Liver (tissue), 8 donors: ENCODE measurements at regions not wholly inside any gene's neighbourhood (a gene's known extent, or its start where the extent isn't known, plus 50 kb on each side); places are given as distances from the start of the nearest gene placed in this dataset.

ENCODE experiments used
- DNase-seq: peaks from one replicate; pipeline ENCODE4 v3.0.0-alpha.2; 2017; ENCODE audit warnings: low spot score
- H3K27ac ChIP-seq, 2 donors: one replicate each; pipeline ENCODE4 v1.7.0; 2013; ENCODE audit warnings: inconsistent platforms in 2 of 2, low read length in 2 of 2, control low read depth in 1 of 2, low read depth in 1 of 2, mild to moderate bottlenecking in 1 of 2
- H3K27me3 ChIP-seq, 4 donors: one replicate each; pipeline versions ENCODE4 v1.6.1 to v1.7.0; 2013; ENCODE audit warnings: low read length in 3 of 4, inconsistent platforms in 1 of 4, mild to moderate bottlenecking in 1 of 4, moderate library complexity in 1 of 4; ENCODE audit not compliant: control insufficient read depth in 4 of 4, insufficient read depth in 4 of 4
- H3K36me3 ChIP-seq, 4 donors: one replicate each; pipeline versions ENCODE4 v1.6.1 to v1.7.0; 2013; ENCODE audit warnings: low read length in 3 of 4, mild to moderate bottlenecking in 3 of 4, low read depth in 1 of 4, moderate library complexity in 1 of 4; ENCODE audit not compliant: control insufficient read depth in 4 of 4, insufficient read depth in 3 of 4
- H3K4me1 ChIP-seq, 4 donors: one replicate each; pipeline versions ENCODE4 v1.6.1 to v1.7.0; 2013; ENCODE audit warnings: low read length in 3 of 4, mild to moderate bottlenecking in 3 of 4, moderate library complexity in 1 of 4; ENCODE audit not compliant: control insufficient read depth in 4 of 4, insufficient read depth in 4 of 4
- H3K4me3 ChIP-seq, 3 donors: one replicate each; pipeline versions ENCODE4 v1.6.1 to v1.7.0; 2013; ENCODE audit warnings: low read length in 3 of 3, control low read depth in 1 of 3, low read depth in 1 of 3, mild to moderate bottlenecking in 1 of 3
- H3K9ac ChIP-seq, 2 donors: one replicate each; pipeline ENCODE4 v1.7.0; 2013; ENCODE audit warnings: low read length in 2 of 2, mild to moderate bottlenecking in 2 of 2, moderate library complexity in 2 of 2, control low read depth in 1 of 2, low read depth in 1 of 2
- H3K9me3 ChIP-seq, 4 donors: one replicate each; pipeline versions ENCODE4 v1.6.1 to v1.7.0; 2013; ENCODE audit warnings: low read length in 3 of 4; ENCODE audit not compliant: control insufficient read depth in 4 of 4
- EGR1 ChIP-seq, 2 donors: IDR thresholded peaks; 2 replicates each; pipeline ENCODE4 v1.6.1; 2016 to 2018; ENCODE audit warnings: antibody characterized with exemption in 2 of 2, low read depth in 2 of 2
- FOXA1 ChIP-seq: IDR thresholded peaks from 2 replicates; pipeline ENCODE4 v1.6.1; 2016; ENCODE audit warnings: antibody characterized with exemption
- HNF4A ChIP-seq, 2 donors: conservative IDR thresholded peaks; 2 replicates each; pipeline ENCODE4 v1.6.1; 2016; ENCODE audit warnings: antibody characterized with exemption in 2 of 2, mild to moderate bottlenecking in 2 of 2
- JUND ChIP-seq, 2 donors: IDR thresholded peaks; 2 replicates each; pipeline ENCODE4 v1.6.1; 2016; ENCODE audit warnings: antibody characterized with exemption in 2 of 2
- MAX ChIP-seq: IDR thresholded peaks from 2 replicates; pipeline ENCODE4 v1.6.1; 2016; ENCODE audit warnings: antibody characterized with exemption
- NR2F2 ChIP-seq: IDR thresholded peaks from 2 replicates; pipeline ENCODE4 v1.6.1; 2016; ENCODE audit warnings: antibody characterized with exemption
- RAD21 ChIP-seq, 2 donors: IDR thresholded peaks; 2 replicates each; pipeline ENCODE4 v1.6.1; 2016; ENCODE audit warnings: antibody characterized with exemption in 2 of 2, mild to moderate bottlenecking in 2 of 2
- REST ChIP-seq: IDR thresholded peaks from 2 replicates; pipeline ENCODE4 v1.6.1; 2016; ENCODE audit warnings: antibody characterized with exemption, mild to moderate bottlenecking
- RXRA ChIP-seq, 2 donors: IDR thresholded peaks; 2 replicates each; pipeline ENCODE4 v1.6.1; 2017 to 2018; ENCODE audit warnings: antibody characterized with exemption in 2 of 2, mild to moderate bottlenecking in 1 of 2
- SP1 ChIP-seq: IDR thresholded peaks from 2 replicates; pipeline ENCODE4 v1.6.1; 2018; ENCODE audit warnings: antibody characterized with exemption, mild to moderate bottlenecking
- TAF1 ChIP-seq: conservative IDR thresholded peaks from 2 replicates; pipeline ENCODE4 v1.6.1; 2016; ENCODE audit warnings: antibody characterized with exemption, mild to moderate bottlenecking
- YY1 ChIP-seq: IDR thresholded peaks from 2 replicates; pipeline ENCODE4 v1.6.1; 2016; ENCODE audit warnings: antibody characterized with exemption, mild to moderate bottlenecking
- ZBTB33 ChIP-seq: IDR thresholded peaks from 2 replicates; pipeline ENCODE4 v1.6.1; 2016; ENCODE audit warnings: antibody characterized with exemption
- WGBS: extraction: QIAGEN DNeasy Blood & Tissue Kit; methylation state at CpG from one replicate; pipeline ENCODE4 v1.1.7; 2013; 5-methylcytosine and 5-hydroxymethylcytosine counted together
- TF ChIP-seq, protein P1 (sequence below): fragments of 150-350 bp; IDR thresholded peaks from 2 replicates; pipeline ENCODE4 v1.5.1; 2017; ENCODE audit warnings: improper control_type of control experiment, low read depth, low read length; ENCODE audit not compliant: missing input control
- TF ChIP-seq, protein P2 (sequence below): IDR thresholded peaks from 2 replicates; pipeline ENCODE4 v1.6.1; 2016; ENCODE audit warnings: antibody characterized with exemption
- donor health status: healthy.
- donor health status: healthy.
- donor health status: healthy.
- donor health status: healthy.
- donor health status: healthy.

DNA sequence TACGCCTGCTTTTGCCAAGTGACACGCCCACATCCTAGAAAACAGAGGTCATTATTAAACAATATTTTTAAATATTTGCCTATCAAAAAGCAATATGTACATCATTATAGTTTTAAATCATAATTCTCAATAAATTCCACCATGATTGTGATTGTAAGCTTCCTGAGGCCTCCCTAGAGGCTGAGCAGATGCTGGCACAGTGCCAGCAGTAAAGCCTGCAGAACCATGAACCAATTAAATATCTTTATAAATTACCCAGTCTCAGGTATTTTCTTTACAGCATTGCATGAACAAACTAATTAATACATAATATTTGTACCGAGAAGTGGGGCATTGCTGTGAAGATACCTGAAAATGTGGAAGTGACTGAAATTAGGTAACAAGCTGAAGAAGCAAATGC, 174.7 kb upstream of the TMEM196 start:
- Histone ChIP-seq H3K27me3 (no peaks in the 10 kb centered on the region), H3K9me3 (no peaks in the 10 kb centered on the region), H3K36me3 (no peaks in the 10 kb centered on the region), H3K9ac (no peak overlapping the region), H3K4me3 (no peak overlapping the region), H3K27ac (no peak overlapping the region), H3K4me1 (no peaks in the 10 kb centered on the region)
- 50% methylated on average over 3 of the region's 3 CpGs for WGBS
- TF ChIP-seq MAX (no peak), HNF4A (conservative IDR thresholded peaks at IDR 0.05) (no peak), RXRA (IDR thresholded peaks at IDR 0.05) (no peak), FOXA1 (no peak), RAD21 (IDR thresholded peaks at IDR 0.05) (no peak), SP1 (no peak), JUND (IDR thresholded peaks at IDR 0.05) (no peak), TAF1 (no peak), YY1 (no peak), EGR1 (IDR thresholded peaks at IDR 0.05; ENCODE audit: low read depth in 2 of 2) (no peak), REST (no peak), NR2F2 (no peak)
- TF ChIP-seq, protein P1, sequence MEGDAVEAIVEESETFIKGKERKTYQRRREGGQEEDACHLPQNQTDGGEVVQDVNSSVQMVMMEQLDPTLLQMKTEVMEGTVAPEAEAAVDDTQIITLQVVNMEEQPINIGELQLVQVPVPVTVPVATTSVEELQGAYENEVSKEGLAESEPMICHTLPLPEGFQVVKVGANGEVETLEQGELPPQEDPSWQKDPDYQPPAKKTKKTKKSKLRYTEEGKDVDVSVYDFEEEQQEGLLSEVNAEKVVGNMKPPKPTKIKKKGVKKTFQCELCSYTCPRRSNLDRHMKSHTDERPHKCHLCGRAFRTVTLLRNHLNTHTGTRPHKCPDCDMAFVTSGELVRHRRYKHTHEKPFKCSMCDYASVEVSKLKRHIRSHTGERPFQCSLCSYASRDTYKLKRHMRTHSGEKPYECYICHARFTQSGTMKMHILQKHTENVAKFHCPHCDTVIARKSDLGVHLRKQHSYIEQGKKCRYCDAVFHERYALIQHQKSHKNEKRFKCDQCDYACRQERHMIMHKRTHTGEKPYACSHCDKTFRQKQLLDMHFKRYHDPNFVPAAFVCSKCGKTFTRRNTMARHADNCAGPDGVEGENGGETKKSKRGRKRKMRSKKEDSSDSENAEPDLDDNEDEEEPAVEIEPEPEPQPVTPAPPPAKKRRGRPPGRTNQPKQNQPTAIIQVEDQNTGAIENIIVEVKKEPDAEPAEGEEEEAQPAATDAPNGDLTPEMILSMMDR: no peak
- TF ChIP-seq, protein P2, sequence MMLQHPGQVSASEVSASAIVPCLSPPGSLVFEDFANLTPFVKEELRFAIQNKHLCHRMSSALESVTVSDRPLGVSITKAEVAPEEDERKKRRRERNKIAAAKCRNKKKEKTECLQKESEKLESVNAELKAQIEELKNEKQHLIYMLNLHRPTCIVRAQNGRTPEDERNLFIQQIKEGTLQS: no peak
- DNase-seq: no peak

GRCh38 chr7:19944363-19945120, 171.1 kb upstream of the TMEM196 start:
- 65% methylated on average over 5 of the region's 5 CpGs for WGBS
- no peaks in the 10 kb centered on the region for H3K36me3 ChIP-seq
- no peak overlapping the region for H3K27ac ChIP-seq
- H3K4me3 ChIP-seq: no peak overlapping the region
- no peaks in the 10 kb centered on the region for H3K27me3 ChIP-seq
- TF ChIP-seq NR2F2 (no peak), YY1 (no peak), RXRA (IDR thresholded peaks at IDR 0.05) (no peak), FOXA1 (no peak), MAX (no peak), ZBTB33 (no peak), REST (no peak), HNF4A (conservative IDR thresholded peaks at IDR 0.05) (no peak), SP1 (no peak), EGR1 (IDR thresholded peaks at IDR 0.05; ENCODE audit: low read depth in 2 of 2) (no peak), JUND (IDR thresholded peaks at IDR 0.05) (no peak)
- no peak for DNase-seq
- H3K4me1 ChIP-seq: no peaks in the 10 kb centered on the region
- H3K9ac ChIP-seq: no peak overlapping the region
- H3K9me3 ChIP-seq: no peaks in the 10 kb centered on the region
